MCF 10A (cell line): ENCODE measurements at regions not wholly inside any gene's neighbourhood (a gene's known extent, or its start where the extent isn't known, plus 50 kb on each side); places are given as distances from the start of the nearest gene placed in this dataset.

Experiments
- BruUV-seq: library from RNA; stranded (reverse); fragments of 400-500 nt; replicated peaks from 2 replicates; lab custom pipeline; 2021; lab: Mats Ljungman, UMichigan
- CTCF ChIA-PET: fragments of 300-600 bp; sonication (Branson Sonifier 250); formaldehyde crosslinking; extraction: SDS; loops from one replicate; lab custom pipeline; 2021; ENCODE audit warnings: antibody characterized with exemption, inconsistent platforms; lab: Yijun Ruan, JAX
- POLR2A ChIA-PET: fragments of 300-600, 350-650 bp; sonication (Branson Sonifier 250); formaldehyde crosslinking; extraction: SDS; loops from one replicate; lab custom pipeline; 2020; ENCODE audit warnings: antibody characterized with exemption, inconsistent platforms; lab: Yijun Ruan, JAX
- DNase-seq: peaks from one replicate; pipeline ENCODE4 v3.0.0-alpha.2; 2018; ENCODE audit not compliant: unreplicated experiment
- H3K27ac Mint-ChIP-seq: one replicate; pipeline ENCODE4 v1.8.0; 2022; ENCODE audit warnings: mild to moderate bottlenecking, low read depth, mixed read lengths; ENCODE audit not compliant: unreplicated experiment
- H3K27me3 Mint-ChIP-seq: one replicate; pipeline ENCODE4 v1.8.0; 2022; ENCODE audit warnings: mixed read lengths; ENCODE audit not compliant: insufficient read depth, unreplicated experiment
- H3K36me3 Mint-ChIP-seq: one replicate; pipeline ENCODE4 v1.8.0; 2022; ENCODE audit warnings: mild to moderate bottlenecking, moderate library complexity, mixed read lengths; ENCODE audit not compliant: insufficient read depth, unreplicated experiment
- H3K4me1 Mint-ChIP-seq: one replicate; pipeline ENCODE4 v1.8.0; 2022; ENCODE audit warnings: mixed read lengths; ENCODE audit not compliant: insufficient read depth, unreplicated experiment
- H3K4me3 Mint-ChIP-seq: one replicate; pipeline ENCODE4 v1.8.0; 2022; ENCODE audit warnings: mild to moderate bottlenecking, moderate library complexity, mixed read lengths; ENCODE audit not compliant: unreplicated experiment
- H3K9me3 Mint-ChIP-seq: one replicate; pipeline ENCODE4 v1.8.0; 2022; ENCODE audit warnings: mixed read lengths; ENCODE audit not compliant: unreplicated experiment
- CTCF ChIP-seq: fragments of 200-600 bp; IDR thresholded peaks from one replicate; pipeline ENCODE4 v1.8.0; 2022; ENCODE audit warnings: antibody characterized with exemption, mild to moderate bottlenecking; ENCODE audit not compliant: unreplicated experiment
- intact Hi-C: fragments of 100-400 bp; cut with micrococcal nuclease; formaldehyde crosslinking; loops from 2 replicates; pipeline ENCODE4 v1.14.1; 2022

DNA sequence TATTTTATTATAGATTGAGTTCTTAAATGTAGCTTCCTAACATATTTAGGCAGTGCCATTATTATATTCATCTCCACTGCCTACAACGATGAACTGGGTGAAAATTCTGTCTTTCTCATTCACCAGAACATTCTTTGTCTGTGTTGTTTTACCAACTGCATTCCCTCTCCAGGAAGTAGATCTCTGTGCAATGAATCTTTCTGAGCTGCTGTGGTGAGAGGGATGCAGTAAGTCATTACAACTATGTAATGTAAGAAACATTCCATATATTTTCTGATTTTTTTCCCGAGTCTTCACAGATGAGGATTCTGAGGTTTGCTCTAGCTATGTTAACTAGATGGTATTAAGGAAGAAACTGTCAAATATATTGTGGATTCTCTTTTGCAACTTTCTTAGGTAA, 811.9 kb upstream of the PCDH7 start:
- Mint-ChIP-seq H3K27me3 (no peaks in the 10 kb centered on the region), H3K27ac (no peak overlapping the region), H3K4me3 (no peak overlapping the region), H3K36me3 (peaks cover 4% of the 10 kb centered on the region), H3K9me3 (no peaks in the 10 kb centered on the region), H3K4me1 (no peaks in the 10 kb centered on the region)
- TF ChIP-seq CTCF: no peak
- ChIA-PET CTCF (no interaction called here), POLR2A (no interaction called here)
- DNase-seq: no peak
- no TSS peak for BruUV-seq
- intact Hi-C loops: no loop called here

DNA sequence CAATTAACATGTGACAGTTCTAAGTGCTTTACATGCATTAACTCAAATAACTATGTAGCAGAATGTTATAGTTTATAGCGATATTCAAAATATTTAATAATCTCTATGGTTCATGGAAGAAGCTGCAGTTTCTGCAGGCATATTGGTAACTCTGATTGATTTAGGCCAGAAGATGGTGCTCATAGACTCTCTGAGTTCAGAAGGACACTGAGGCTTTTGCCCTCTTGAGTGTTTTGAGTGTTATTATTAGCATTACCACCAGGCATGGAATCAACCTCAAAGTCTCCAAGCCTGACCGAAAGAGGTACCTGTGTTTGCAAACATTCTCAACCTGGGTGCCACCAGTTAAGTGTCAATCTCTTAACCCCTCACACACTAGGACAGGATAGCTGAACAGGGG, 792.3 kb upstream of the PCDH7 start:
- intact Hi-C loops: no loop called here
- TF ChIP-seq CTCF: no peak
- Mint-ChIP-seq H3K36me3 (no peaks in the 10 kb centered on the region), H3K27me3 (no peaks in the 10 kb centered on the region), H3K4me3 (no peak overlapping the region), H3K27ac (no peak overlapping the region), H3K9me3 (peaks cover 14% of the 10 kb centered on the region), H3K4me1 (no peaks in the 10 kb centered on the region)
- no TSS peak for BruUV-seq
- DNase-seq: no peak
- ChIA-PET CTCF (interaction anchor here (0.8 kb wide), 1 partner anchor 329 kb away, joined by 3 read pairs; no protein-coding TSS in a partner anchor), POLR2A (no interaction called here)

DNA sequence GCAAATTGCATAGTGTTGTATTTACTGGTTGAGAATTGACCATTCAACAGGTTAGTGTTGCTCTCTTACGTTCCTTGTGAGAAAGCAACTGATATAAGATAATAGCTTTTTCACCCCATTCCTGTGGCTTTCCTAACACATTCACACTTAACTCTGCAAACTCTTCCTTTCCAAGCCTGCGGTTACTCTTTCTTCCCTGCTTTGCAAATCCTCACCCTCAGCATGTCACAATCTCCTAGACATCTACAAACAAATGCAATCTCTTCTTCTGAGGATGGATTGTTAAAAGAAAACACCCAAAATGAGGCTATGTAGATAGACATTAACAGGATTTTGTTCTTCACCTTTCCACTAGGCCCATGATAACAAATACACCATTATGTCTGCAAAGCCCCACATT, 771.7 kb upstream of the PCDH7 start:
- peaks cover 22% of the 10 kb centered on the region for H3K9me3 Mint-ChIP-seq
- H3K4me3 Mint-ChIP-seq: no peak overlapping the region
- no peak for DNase-seq
- no peaks in the 10 kb centered on the region for H3K4me1 Mint-ChIP-seq
- no peaks in the 10 kb centered on the region for H3K36me3 Mint-ChIP-seq
- ChIA-PET POLR2A (no interaction called here), CTCF (no interaction called here)
- no peak for TF ChIP-seq CTCF
- no TSS peak for BruUV-seq
- H3K27ac Mint-ChIP-seq: no peak overlapping the region
- H3K27me3 Mint-ChIP-seq: no peaks in the 10 kb centered on the region
- intact Hi-C loops: no loop called here

DNA sequence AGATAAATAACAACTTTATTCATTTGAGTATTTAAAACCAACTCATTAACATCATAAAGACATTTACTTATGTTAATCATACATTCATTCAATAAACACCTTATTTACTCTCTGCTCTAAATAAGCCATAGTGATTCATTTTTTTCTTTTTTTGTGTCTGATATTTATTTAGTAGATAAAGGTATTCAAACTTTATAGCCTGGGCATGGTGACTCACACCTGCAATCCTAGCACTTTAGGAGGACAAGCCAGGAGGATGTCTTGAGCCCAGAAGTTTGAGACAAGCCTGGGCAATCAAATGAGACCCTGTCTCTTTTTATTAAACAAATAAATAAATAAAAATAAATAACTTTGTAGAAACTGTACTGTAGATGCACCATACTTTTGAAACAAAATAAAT, 771.3 kb upstream of the PCDH7 start:
- DNase-seq: no peak
- intact Hi-C loops: no loop called here
- Mint-ChIP-seq H3K4me3 (no peak overlapping the region), H3K4me1 (no peaks in the 10 kb centered on the region), H3K27ac (no peak overlapping the region), H3K9me3 (peaks cover 22% of the 10 kb centered on the region), H3K36me3 (no peaks in the 10 kb centered on the region), H3K27me3 (no peaks in the 10 kb centered on the region)
- POLR2A ChIA-PET: no interaction called here
- CTCF ChIA-PET: no interaction called here
- no TSS peak for BruUV-seq
- TF ChIP-seq CTCF: no peak
